IMR-90 (cell line): ENCODE measurements at regions not wholly inside any gene's neighbourhood (a gene's known extent, or its start where the extent isn't known, plus 50 kb on each side); places are given as distances from the start of the nearest gene placed in this dataset.

ENCODE experiments used
- CTCF ChIP-seq: conservative IDR thresholded peaks from 2 replicates; pipeline ENCODE4 v1.5.1; 2012; ENCODE audit warnings: mild to moderate bottlenecking, low read depth, low read length, improper control_type of control experiment
- ELK1 ChIP-seq: fragments of 150-350 bp; IDR thresholded peaks from 2 replicates; pipeline ENCODE4 v1.6.1; 2016; ENCODE audit warnings: low read depth, mild to moderate bottlenecking, low read length, moderate library complexity, borderline replicate concordance
- RCOR1 ChIP-seq: IDR thresholded peaks from 2 replicates; pipeline ENCODE4 v1.6.1; 2012; ENCODE audit warnings: mild to moderate bottlenecking, low read length, improper control_type of control experiment; ENCODE audit not compliant: insufficient replicate concordance

GRCh38 chr6:170110201-170111140 is 180.4 kb downstream of the DLL1 start:
- TF ChIP-seq CTCF (no peak), ELK1 (no peak), RCOR1 (no peak)
